Occipital lobe (tissue), 1 donor: ENCODE measurements at regions not wholly inside any gene's neighbourhood (a gene's known extent, or its start where the extent isn't known, plus 50 kb on each side); places are given as distances from the start of the nearest gene placed in this dataset.

Experiments
- DNase-seq: peaks from one replicate; lab custom pipeline; 2025; lab: John Stamatoyannopoulos, UW

- DNase-seq: no peak
Observed at GRCh38 chr5:133882389-133882695, 86.1 kb downstream of the C5orf15 start.

- DNase-seq: no peak
Observed at GRCh38 chr5:133881576-133882388, 86.6 kb downstream of the C5orf15 start.

GRCh38 chr5:133878236-133878555, 90.2 kb downstream of the C5orf15 start:
- DNase-seq: no peak

GRCh38 chr5:133877351-133878235, 90.8 kb downstream of the C5orf15 start:
- DNase-seq: no peak

DNA sequence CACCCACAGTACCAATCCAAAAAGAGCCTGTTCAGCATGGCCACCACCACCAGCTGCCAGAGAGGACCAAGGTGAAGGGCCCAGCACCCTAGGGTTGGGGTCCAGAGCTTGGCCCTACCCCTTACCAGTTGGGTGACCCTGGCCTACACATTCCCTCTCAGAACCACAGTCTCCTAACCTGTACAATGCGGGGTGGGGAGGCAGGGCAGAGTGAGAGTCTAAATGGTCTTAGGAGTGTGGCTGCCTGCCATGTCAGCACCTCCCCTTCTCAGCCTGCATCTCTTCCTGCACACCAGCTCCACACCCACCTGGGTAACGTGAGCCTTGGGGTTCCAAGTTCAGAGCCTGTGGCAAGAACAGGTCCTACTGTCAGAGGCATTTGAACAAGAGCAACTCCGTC, 92.2 kb downstream of the C5orf15 start:
- no peak for DNase-seq

DNA sequence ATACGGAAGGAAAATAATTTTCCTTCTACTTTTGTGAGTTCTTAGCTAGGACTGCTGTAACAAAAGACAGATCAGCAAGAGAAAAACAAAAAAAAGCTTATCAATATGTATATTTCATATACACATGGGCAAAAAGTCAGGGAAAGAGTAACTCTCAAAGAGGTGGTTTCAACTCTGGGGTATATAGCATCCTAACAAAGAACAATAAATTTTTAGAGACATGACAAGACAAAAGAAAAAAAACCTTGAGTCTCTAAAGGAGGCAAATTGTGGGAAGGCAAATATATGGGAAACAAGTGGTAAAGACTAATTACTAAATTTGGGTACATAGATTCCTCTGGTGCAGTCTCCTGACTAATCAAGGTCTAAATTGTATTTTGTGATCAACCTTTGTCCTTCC, 93.2 kb downstream of the C5orf15 start:
- no peak for DNase-seq

DNA sequence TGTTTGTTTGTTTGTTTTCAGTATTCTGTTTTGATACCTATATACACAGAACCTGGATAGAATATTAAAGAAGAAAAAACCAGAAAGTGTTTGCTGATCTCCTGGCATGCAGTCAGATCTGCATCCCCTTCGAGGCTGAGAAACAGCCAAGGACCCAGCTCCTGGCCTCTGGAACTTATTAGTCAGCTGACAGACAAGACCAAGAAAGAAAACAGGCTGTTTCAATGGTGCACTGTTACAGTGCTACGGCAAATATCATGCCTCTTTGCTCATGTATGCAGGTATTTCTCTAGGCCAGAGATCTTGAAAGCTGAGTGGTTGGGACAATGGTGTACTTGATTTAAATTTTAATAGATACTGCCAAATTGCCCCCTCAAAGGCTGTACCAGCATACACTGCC, 95.0 kb downstream of the C5orf15 start:
- no peak for DNase-seq

DNA sequence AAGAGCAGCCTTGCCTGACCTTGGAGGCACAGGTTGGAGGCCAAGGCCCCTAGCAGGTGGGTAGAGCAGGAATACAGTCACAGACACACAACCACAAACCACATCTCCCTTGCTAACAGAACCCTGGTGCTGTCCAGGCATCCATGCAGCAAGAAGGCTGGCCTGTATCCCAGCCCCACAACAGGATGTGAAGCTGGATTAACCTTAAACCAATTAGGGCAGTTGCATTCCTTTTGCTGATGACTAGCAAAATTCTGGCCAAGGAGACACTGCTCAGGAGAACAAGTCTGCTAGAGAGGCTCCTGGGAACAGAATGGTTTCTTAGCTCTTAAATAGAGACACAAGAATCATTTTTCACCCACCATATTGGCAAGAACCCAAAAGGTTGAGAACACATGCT, 97.8 kb downstream of the C5orf15 start:
- no peak for DNase-seq

GRCh38 chr5:133869519-133870335, 98.7 kb downstream of the C5orf15 start:
- DNase-seq: no peak

GRCh38 chr5:133868946-133869518, 99.4 kb downstream of the C5orf15 start:
- DNase-seq: peak; percentile 36

DNA sequence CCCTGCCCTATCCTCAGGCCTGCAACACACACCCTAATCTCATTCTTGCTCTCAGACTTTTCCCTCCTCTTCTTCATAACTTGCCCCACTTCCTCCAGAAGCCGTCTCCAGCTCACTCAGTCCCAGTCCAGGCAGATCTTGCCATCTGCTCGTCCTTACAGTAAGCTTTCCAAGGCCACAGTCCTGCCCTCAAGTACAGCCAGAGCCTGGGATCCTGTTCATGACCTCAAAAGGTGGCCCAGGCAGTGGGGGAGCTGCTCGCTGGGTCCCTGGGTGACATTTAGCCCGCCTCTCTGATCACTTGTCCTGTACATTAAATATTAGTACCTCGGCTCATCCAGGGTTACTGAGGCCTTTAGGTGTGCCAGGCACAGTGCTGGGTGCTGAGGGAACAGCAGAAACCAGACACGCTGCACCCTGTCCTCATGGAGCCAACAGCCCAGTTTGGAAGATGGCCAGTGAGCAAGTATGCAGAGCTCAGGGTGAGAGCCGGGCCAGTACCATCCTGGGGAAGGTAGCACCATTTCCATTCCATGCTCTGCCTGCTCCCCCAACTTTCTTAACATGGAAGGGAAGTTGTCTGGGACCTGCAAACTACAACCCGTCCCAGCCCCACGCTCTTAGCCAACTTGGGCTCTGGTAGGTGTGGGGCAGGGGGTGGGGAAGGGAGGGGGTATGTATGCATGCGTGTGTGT, 100.4 kb downstream of the C5orf15 start:
- no peak for DNase-seq

GRCh38 chr5:133867341-133867740, 101.1 kb downstream of the C5orf15 start:
- DNase-seq: no peak

GRCh38 chr5:133866903-133867245, 101.6 kb downstream of the C5orf15 start:
- DNase-seq: no peak

- DNase-seq: no peak
Observed at GRCh38 chr5:133866160-133866902, 102.1 kb downstream of the C5orf15 start.

- DNase-seq: no peak
Observed at GRCh38 chr5:133865113-133865512, 103.3 kb downstream of the C5orf15 start.

DNA sequence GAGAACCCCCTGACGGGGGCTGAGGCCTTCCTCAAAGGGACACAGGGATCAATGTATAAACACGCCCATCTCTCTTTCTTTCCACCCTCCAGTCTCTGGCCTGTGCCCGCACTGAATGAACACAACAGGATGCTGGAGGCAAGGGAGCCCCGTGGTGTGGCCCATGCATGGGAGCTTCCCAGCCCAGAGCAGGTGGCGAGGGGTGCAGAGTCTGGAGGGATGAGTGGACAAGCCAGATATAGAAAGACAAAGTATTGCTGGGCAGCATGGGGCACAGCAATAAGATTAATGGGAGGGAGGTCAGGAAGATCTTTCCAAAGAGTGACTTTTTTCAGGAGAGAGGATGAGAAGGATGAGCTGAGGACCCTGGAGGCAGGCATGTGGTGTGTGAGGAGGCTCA, 103.7 kb downstream of the C5orf15 start:
- no peak for DNase-seq

DNA sequence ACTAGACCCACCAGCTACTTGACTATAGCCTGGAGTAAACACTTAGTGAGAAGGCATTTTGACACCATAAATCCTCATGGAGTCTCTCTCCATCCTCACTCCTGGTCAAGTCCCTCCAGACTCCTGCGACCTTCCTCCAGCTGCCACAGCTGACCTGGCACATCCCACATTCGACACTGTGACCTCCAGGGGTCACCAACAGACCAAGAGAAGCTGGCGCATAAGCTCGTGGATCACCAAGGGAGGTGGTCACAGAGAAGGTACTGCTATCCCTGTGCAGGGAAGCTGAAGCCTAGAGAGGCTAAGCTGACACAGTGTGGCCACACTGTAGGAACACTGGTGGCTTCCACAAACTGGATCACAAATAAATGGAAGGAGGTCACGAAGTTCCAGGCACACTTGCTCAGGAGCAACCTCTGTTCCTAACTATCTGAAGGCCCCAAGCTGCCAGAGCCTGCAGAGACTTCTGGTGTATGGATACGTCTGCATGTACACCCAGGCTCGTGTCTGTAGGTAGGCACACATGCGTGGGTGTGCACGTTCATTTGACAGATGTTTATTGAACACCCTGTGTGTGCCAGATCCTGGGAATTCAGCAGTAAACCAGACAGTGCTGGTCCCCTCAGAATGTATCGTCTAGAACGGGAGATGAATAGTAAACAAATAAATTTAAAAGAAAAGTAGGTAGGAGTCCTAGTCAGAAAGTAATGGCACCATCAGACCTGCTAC, 104.4 kb downstream of the C5orf15 start:
- no peak for DNase-seq

DNA sequence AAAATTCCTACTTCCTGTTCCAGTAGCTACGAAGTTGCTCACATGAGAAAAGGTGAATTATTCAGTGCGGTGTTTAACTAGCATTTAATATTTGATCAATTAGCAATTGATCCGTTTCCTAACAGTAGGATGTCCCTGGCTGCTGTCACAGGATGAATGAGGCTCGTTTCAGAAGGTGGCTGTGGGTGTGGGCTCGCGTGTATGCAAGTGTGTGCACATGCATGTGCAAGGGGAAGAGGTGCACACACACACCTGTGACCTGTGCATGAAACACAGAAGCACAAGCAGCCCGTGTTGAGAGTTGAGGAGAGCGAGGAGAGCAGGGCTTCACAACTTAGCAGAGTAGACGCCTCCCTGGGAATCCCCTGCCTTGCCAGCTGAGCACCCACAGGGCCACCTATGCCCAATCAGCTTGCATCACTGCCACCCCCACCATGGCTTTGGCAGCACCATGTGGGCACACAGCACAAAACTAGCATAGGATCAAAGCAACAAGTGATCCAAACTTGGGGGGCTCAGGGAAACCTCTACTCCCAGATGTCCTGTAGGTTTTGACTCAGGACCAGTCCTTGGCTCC, 107.2 kb downstream of the C5orf15 start:
- DNase-seq: no peak

GRCh38 chr5:133859073-133859472, 109.4 kb downstream of the C5orf15 start:
- no peak for DNase-seq
